Natural killer cell (primary cell): ENCODE measurements at regions not wholly inside any gene's neighbourhood (a gene's known extent, or its start where the extent isn't known, plus 50 kb on each side); places are given as distances from the start of the nearest gene placed in this dataset.
"Not testable (repeated sequence)": the region's sequence is repeated elsewhere in the genome, so short reads cannot be mapped to it uniquely, and the experiment has no call there.

Source experiments
- ATAC-seq, 3 donors: fragments of 150-1000 bp in 2 of 3; fragments of 200-7000 bp in 1 of 3; cut with Tn5 transposase; 1 replicate in 1 of 3; 2 replicates in 2 of 3; pipeline ENCODE4 v1.10.0; 2021; ENCODE audit warnings: mild to moderate bottlenecking in 2 of 3, moderate library complexity in 2 of 3
- DNase-seq, 2 donors: peaks; one replicate each; pipeline versions ENCODE4 v3.0.0 to v3.0.0-alpha.2; 2013 to 2021; ENCODE audit warnings: mixed read lengths in 1 of 2
- H3K27ac ChIP-seq: one replicate; pipeline ENCODE4 v1.5.1; 2013; ENCODE audit warnings: mild to moderate bottlenecking, low read length
- H3K27me3 ChIP-seq: one replicate; pipeline ENCODE4 v1.6.1; 2013; ENCODE audit warnings: low read length; ENCODE audit not compliant: control insufficient read depth, insufficient read depth
- H3K36me3 ChIP-seq: one replicate; pipeline ENCODE4 v1.6.1; 2013; ENCODE audit warnings: low read length; ENCODE audit not compliant: control insufficient read depth, insufficient read depth
- H3K4me1 ChIP-seq: one replicate; pipeline ENCODE4 v1.6.1; 2013; ENCODE audit warnings: low read length; ENCODE audit not compliant: control insufficient read depth, insufficient read depth
- H3K4me3 ChIP-seq: one replicate; pipeline ENCODE4 v1.5.1; 2013; ENCODE audit warnings: low read length
- H3K9me3 ChIP-seq: one replicate; pipeline ENCODE4 v1.6.1; 2013; ENCODE audit warnings: low read length; ENCODE audit not compliant: control insufficient read depth, insufficient read depth
- H3K27ac Mint-ChIP-seq, 2 donors: one replicate each; pipeline ENCODE4 v1.8.0; 2022; ENCODE audit warnings: mild to moderate bottlenecking in 2 of 2, mixed read lengths in 2 of 2, moderate library complexity in 1 of 2
- H3K27me3 Mint-ChIP-seq, 2 donors: one replicate each; pipeline ENCODE4 v1.8.0; 2022; ENCODE audit warnings: low read depth in 2 of 2, mixed read lengths in 2 of 2
- H3K36me3 Mint-ChIP-seq: one replicate; pipeline ENCODE4 v1.8.0; 2022; ENCODE audit warnings: mixed read lengths
- H3K4me1 Mint-ChIP-seq, 2 donors: one replicate each; pipeline ENCODE4 v1.8.0; 2022; ENCODE audit warnings: mixed read lengths in 2 of 2
- H3K4me3 Mint-ChIP-seq: one replicate; pipeline ENCODE4 v1.8.0; 2022; ENCODE audit warnings: mild to moderate bottlenecking, moderate library complexity, mixed read lengths
- H3K9me3 Mint-ChIP-seq, 2 donors: one replicate each; pipeline ENCODE4 v1.8.0; 2022; ENCODE audit warnings: mixed read lengths in 2 of 2
- WGBS: methylation state at CpG from one replicate; pipeline ENCODE4 v1.1.7; 2013; ENCODE audit warnings: missing lambda C conversion rate; ENCODE audit not compliant: insufficient coverage; 5-methylcytosine and 5-hydroxymethylcytosine counted together
- intact Hi-C: fragments of 100-400 bp; cut with micrococcal nuclease; formaldehyde crosslinking; loops from one replicate; pipeline ENCODE4 v1.14.2; 2022
- TF ChIP-seq, protein P1 (sequence below): fragments of 200-600 bp; IDR thresholded peaks from one replicate; pipeline ENCODE4 v1.8.0; 2022; ENCODE audit warnings: antibody characterized with exemption

DNA sequence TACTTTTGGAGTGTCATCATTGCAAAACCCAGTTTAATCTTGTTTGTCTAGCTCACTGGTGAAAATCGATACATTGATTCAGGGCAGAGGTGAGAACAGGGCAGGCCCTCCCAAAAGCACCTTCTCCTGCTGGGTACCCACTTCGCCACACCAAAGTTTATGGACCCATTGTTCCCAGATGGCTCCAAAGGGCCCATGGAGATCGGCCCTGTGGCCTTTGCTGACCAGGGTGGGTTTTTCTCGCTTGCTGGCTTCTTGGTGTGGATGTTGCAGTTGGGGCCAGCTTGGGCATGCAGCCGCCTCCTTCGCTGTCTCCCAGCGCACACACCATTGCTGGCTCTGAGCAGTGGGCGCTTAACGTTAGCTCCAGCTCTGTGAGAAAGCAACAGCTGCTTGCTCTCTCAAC, 178.1 kb upstream of the PDE10A start:
- H3K36me3 ChIP-seq: no peaks in the 10 kb centered on the region
- intact Hi-C loops: no loop called here
- no peak for DNase-seq
- H3K27me3 ChIP-seq: peaks cover 7% of the 10 kb centered on the region
- H3K27ac ChIP-seq: no peak overlapping the region
- no peak overlapping the region for H3K4me3 ChIP-seq
- Mint-ChIP-seq H3K27me3 (peaks cover 31 to 34% of the 10 kb centered on the region in 2 donors), H3K4me1 (no peaks in the 10 kb centered on the region), H3K9me3 (peaks cover 0 to 4% of the 10 kb centered on the region in 2 donors), H3K27ac (no peak overlapping the region), H3K36me3 (no peaks in the 10 kb centered on the region), H3K4me3 (no peak overlapping the region)
- ATAC-seq: no peak
- TF ChIP-seq, protein P1, sequence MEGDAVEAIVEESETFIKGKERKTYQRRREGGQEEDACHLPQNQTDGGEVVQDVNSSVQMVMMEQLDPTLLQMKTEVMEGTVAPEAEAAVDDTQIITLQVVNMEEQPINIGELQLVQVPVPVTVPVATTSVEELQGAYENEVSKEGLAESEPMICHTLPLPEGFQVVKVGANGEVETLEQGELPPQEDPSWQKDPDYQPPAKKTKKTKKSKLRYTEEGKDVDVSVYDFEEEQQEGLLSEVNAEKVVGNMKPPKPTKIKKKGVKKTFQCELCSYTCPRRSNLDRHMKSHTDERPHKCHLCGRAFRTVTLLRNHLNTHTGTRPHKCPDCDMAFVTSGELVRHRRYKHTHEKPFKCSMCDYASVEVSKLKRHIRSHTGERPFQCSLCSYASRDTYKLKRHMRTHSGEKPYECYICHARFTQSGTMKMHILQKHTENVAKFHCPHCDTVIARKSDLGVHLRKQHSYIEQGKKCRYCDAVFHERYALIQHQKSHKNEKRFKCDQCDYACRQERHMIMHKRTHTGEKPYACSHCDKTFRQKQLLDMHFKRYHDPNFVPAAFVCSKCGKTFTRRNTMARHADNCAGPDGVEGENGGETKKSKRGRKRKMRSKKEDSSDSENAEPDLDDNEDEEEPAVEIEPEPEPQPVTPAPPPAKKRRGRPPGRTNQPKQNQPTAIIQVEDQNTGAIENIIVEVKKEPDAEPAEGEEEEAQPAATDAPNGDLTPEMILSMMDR: no peak
- H3K9me3 ChIP-seq: no peaks in the 10 kb centered on the region
- WGBS: 85% methylated on average over 9 of the region's 9 CpGs
- H3K4me1 ChIP-seq: no peaks in the 10 kb centered on the region

DNA sequence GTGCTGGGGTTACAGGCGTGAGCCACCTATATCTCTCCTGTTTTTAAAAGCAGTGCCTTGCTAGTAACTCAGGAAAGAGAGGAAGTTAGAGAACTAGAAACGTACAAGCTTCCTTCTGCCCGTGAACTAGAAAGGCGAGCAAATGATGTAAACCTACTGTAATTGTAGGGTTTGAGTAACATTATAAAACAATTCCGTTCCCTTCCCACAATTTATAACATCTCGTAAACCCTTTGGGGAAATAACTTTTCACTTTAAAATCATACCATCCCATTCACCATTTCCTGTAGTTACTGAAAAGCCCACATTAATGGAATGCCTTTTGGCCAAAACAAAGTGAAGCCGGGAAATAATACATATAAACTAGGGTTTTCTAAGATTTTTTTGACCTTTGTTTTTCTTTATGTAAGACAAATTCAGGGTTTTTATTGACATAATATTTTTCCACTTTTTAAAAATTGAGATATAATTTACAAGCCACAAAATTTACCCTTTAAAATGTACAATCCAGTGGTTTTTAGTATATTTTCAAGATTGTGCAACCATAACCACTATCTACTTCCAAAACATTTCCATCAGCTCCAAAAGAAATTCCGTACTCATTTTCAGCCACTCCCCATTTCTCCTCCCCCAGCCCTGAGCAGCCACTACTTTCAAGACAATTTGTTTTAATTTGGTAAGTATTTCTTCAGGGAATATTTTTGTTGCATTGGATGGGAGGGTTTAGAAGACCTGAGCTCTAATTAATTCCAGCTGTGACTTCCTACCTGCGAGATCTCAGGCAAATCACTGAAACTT, 175.1 kb upstream of the PDE10A start:
- TF ChIP-seq, protein P1: no peak
- H3K9me3 Mint-ChIP-seq: peaks cover 0 to 4% of the 10 kb centered on the region in 2 donors
- no peak overlapping the region for H3K4me3 Mint-ChIP-seq

DNA sequence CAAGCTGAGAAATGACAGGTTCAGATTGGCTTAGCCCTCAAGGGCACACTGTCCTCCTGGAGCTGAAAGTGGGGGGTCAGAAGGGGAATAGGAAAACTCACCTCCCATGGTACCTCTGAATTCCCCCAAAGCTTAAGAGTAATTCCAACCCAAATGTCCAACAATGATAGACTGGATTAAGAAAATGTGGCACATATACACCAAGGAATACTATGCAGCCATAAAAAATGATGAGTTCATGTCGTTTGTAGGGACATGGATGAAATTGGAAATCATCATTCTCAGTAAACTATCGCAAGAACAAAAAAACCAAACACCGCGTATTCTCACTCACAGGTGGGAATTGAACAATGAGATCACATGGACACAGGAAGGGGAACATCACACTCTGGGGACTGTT, 173.6 kb upstream of the PDE10A start:
- DNase-seq, H3K9me3 Mint-ChIP-seq, H3K27ac ChIP-seq, H3K4me1 ChIP-seq, H3K4me3 ChIP-seq, H3K4me3 Mint-ChIP-seq, H3K27ac Mint-ChIP-seq, H3K36me3 ChIP-seq, H3K36me3 Mint-ChIP-seq, H3K27me3 ChIP-seq, intact Hi-C loops, H3K9me3 ChIP-seq, ATAC-seq, H3K4me1 Mint-ChIP-seq: not testable (repeated sequence)
- H3K27me3 Mint-ChIP-seq: peaks cover 10 to 46% of the 10 kb centered on the region in 2 donors
- 100% methylated on average over 1 of the region's 4 CpGs for WGBS

More for the DNA sequence above, 175.1 kb upstream of the PDE10A start:
- Mint-ChIP-seq H3K27me3 (peaks cover 12 to 42% of the 10 kb centered on the region in 2 donors), H3K4me1 (no peaks in the 10 kb centered on the region), H3K36me3 (no peaks in the 10 kb centered on the region), H3K27ac (no peak overlapping the region)
- ATAC-seq (no peak), DNase-seq (no peak)
- 47% methylated on average over 5 of the region's 9 CpGs for WGBS
- Histone ChIP-seq H3K9me3 (no peaks in the 10 kb centered on the region), H3K4me1 (no peaks in the 10 kb centered on the region), H3K27me3 (no peaks in the 10 kb centered on the region), H3K27ac (no peak overlapping the region), H3K36me3 (no peaks in the 10 kb centered on the region), H3K4me3 (no peak overlapping the region)
- intact Hi-C loops: no loop called here

DNA sequence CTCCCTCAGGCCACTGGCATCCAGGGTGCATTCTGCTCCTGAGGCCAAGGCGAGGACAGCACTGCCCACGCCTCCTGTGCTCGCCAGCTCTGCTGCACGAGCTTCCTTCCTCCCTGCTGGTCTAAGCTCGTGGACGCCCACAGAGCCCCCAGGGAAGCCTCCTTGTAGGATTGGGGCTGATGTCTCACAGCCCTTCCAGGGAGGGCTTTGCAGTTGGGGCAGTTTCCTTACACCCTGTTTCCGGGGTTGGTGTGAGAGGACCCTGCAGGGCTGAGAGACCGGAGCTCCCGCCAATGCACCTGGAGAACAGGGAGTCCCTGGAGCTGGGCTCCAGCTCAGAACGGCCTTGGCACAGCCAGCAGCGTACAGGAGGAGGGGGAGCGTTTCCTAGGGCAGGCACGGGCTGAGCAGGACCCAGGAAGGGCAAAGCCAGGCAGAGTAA, 172.4 kb upstream of the PDE10A start:
- Histone ChIP-seq H3K27ac (no peak overlapping the region), H3K4me1 (no peaks in the 10 kb centered on the region), H3K36me3 (no peaks in the 10 kb centered on the region), H3K27me3 (peaks cover 4% of the 10 kb centered on the region), H3K9me3 (no peaks in the 10 kb centered on the region), H3K4me3 (no peak overlapping the region)
- 49% methylated on average over 13 of the region's 13 CpGs for WGBS
- intact Hi-C loops: no loop called here
- no peaks in the 10 kb centered on the region for H3K36me3 Mint-ChIP-seq
- TF ChIP-seq, protein P1: no peak
- no peak overlapping the region for H3K27ac Mint-ChIP-seq
- H3K27me3 Mint-ChIP-seq: peaks cover 10 to 54% of the 10 kb centered on the region in 2 donors
- H3K4me3 Mint-ChIP-seq: no peak overlapping the region
- peaks cover 0 to 4% of the 10 kb centered on the region in 2 donors for H3K9me3 Mint-ChIP-seq
- H3K4me1 Mint-ChIP-seq: peaks cover 5 to 6% of the 10 kb centered on the region in 2 donors
- no peak for ATAC-seq
- DNase-seq: no peak
